HCT116 (cell line): ENCODE measurements at regions not wholly inside any gene's neighbourhood (a gene's known extent, or its start where the extent isn't known, plus 50 kb on each side); places are given as distances from the start of the nearest gene placed in this dataset.

Experiments used
- ATAC-seq: fragments of 200-7000 bp; cut with Tn5 transposase; 2 replicates; pipeline ENCODE4 v1.9.1; 2020; ENCODE audit warnings: mild to moderate bottlenecking, moderate library complexity
- BruUV-seq: library from RNA; stranded (reverse); fragments of 400-500 nt; replicated peaks from 2 replicates; lab custom pipeline; 2021; lab: Mats Ljungman, UMichigan
- CTCF ChIA-PET: fragments of 300-600 bp; sonication (Branson Sonifier 250); formaldehyde crosslinking; loops from one replicate; lab custom pipeline; 2021; ENCODE audit warnings: antibody characterized with exemption; lab: Charles Lee
- POLR2A ChIA-PET: fragments of 300-600, 350-600 bp; sonication (Branson Sonifier 250); formaldehyde crosslinking; loops from one replicate; lab custom pipeline; 2021; ENCODE audit warnings: antibody characterized with exemption; lab: Charles Lee
- RAD21 ChIA-PET, 2 experiments: fragments of 300-600 bp; sonication (Branson Sonifier 250); formaldehyde crosslinking; loops; one replicate each; lab custom pipeline; 2023; ENCODE audit warnings: low total read pairs in 2 of 2; ENCODE audit not compliant: uncharacterized antibody in 2 of 2, unreplicated experiment in 2 of 2, low non-redundant PET in 1 of 2; lab: Charles Lee
- DNase-seq: peaks from one replicate; pipeline ENCODE4 v3.0.0-alpha.2; 2010; ENCODE audit warnings: low read depth, low spot score
- H2AFZ ChIP-seq: fragments of 200-600 bp; shearing (Covaris generic), sonication (generic); 2 replicates; pipeline ENCODE4 v1.6.1; 2017; ENCODE audit warnings: low read depth, mixed run types, mixed read lengths, antibody characterized with exemption, low read length; ENCODE audit not compliant: poor library complexity, severe bottlenecking
- H3K27ac ChIP-seq: 2 replicates; pipeline ENCODE4 v1.5.1; 2012; ENCODE audit warnings: low read depth, low read length
- H3K27me3 ChIP-seq: fragments of 200-600 bp; sonication (generic); 2 replicates; pipeline ENCODE4 v1.6.1; 2016; ENCODE audit warnings: mixed run types, low read length, mixed read lengths; ENCODE audit not compliant: insufficient read depth
- H3K36me3 ChIP-seq, 2 experiments: fragments of 200-500 bp in 1 of 2; fragments of 200-600 bp in 1 of 2; sonication (Bioruptor generic) in 1 of 2; sonication (generic) in 1 of 2; 2 replicates each; pipeline versions ENCODE4 v1.5.1 to v1.6.1; 2014 to 2016; ENCODE audit warnings: low read length in 2 of 2, inconsistent platforms in 1 of 2, mixed read lengths in 1 of 2, mixed run types in 1 of 2; ENCODE audit not compliant: insufficient read depth in 2 of 2, control insufficient read depth in 1 of 2
- H3K4me1 ChIP-seq, 2 experiments: fragments of 200-600 bp in 1 of 2; sonication (generic) in 1 of 2; 2 replicates each; pipeline versions ENCODE4 v1.5.1 to v1.6.1; 2012 to 2017; ENCODE audit warnings: low read length in 2 of 2, inconsistent platforms in 1 of 2, mild to moderate bottlenecking in 1 of 2, mixed read lengths in 1 of 2, mixed run types in 1 of 2, moderate library complexity in 1 of 2; ENCODE audit not compliant: insufficient read depth in 2 of 2, control insufficient read depth in 1 of 2
- H3K4me2 ChIP-seq: fragments of 200-600 bp; sonication (generic); 2 replicates; pipeline ENCODE4 v1.6.1; 2017; ENCODE audit warnings: mixed run types, low read length, mixed read lengths
- H3K4me3 ChIP-seq, 2 experiments: fragments of 200-600 bp in 1 of 2; sonication (generic) in 1 of 2; replicated peaks in 1 of 2; 2 replicates each; pipeline ENCODE4 v1.5.1; 2011 to 2016; ENCODE audit warnings: low read length in 2 of 2, control low read depth in 1 of 2, low read depth in 1 of 2, mild to moderate bottlenecking in 1 of 2, mixed read lengths in 1 of 2, mixed run types in 1 of 2
- H3K79me2 ChIP-seq: fragments of 200-600 bp; sonication (generic); 2 replicates; pipeline ENCODE4 v1.6.1; 2017; ENCODE audit warnings: mild to moderate bottlenecking, mixed run types, low read length, moderate library complexity, mixed read lengths; ENCODE audit not compliant: insufficient read depth
- H3K9ac ChIP-seq: fragments of 200-600 bp; sonication (generic); 2 replicates; pipeline ENCODE4 v1.6.1; 2016; ENCODE audit warnings: low read length, mixed read lengths
- H3K9me2 ChIP-seq: fragments of 200-600 bp; sonication (generic), shearing (Covaris generic); 2 replicates; pipeline ENCODE4 v1.6.1; 2017; ENCODE audit warnings: mixed run types, mild to moderate bottlenecking, moderate library complexity; ENCODE audit not compliant: insufficient read depth
- H3K9me3 ChIP-seq, 2 experiments: fragments of 200-500 bp in 1 of 2; fragments of 200-600 bp in 1 of 2; sonication (Bioruptor generic) in 1 of 2; sonication (generic) in 1 of 2; 2 replicates each; pipeline ENCODE4 v1.6.1; 2014 to 2017; ENCODE audit warnings: low read length in 2 of 2, mixed read lengths in 2 of 2, inconsistent platforms in 1 of 2, low read depth in 1 of 2, mild to moderate bottlenecking in 1 of 2, mixed run types in 1 of 2, moderate library complexity in 1 of 2; ENCODE audit not compliant: control insufficient read depth in 1 of 2, insufficient read depth in 1 of 2
- H4K20me1 ChIP-seq: fragments of 200-600 bp; sonication (generic), shearing (Covaris generic); 2 replicates; pipeline ENCODE4 v1.6.1; 2017; ENCODE audit warnings: mixed run types, mild to moderate bottlenecking, moderate library complexity; ENCODE audit not compliant: insufficient read depth
- CEBPB ChIP-seq: IDR thresholded peaks from 2 replicates; pipeline ENCODE4 v1.6.1; 2012; ENCODE audit warnings: low read depth
- CTCF ChIP-seq, 3 experiments: fragments of 200-600 bp in 1 of 3; sonication (generic) in 1 of 3; IDR thresholded peaks in 2 of 3; conservative IDR thresholded peaks in 1 of 3; 2 replicates each; pipeline ENCODE4 v1.5.1; 2012 to 2017; ENCODE audit warnings: low read depth in 2 of 3, low read length in 2 of 3, antibody characterized with exemption in 1 of 3, borderline replicate concordance in 1 of 3, control low read depth in 1 of 3, mild to moderate bottlenecking in 1 of 3, mixed read lengths in 1 of 3, mixed run types in 1 of 3, moderate library complexity in 1 of 3; ENCODE audit not compliant: insufficient read depth in 1 of 3
- POLR2A ChIP-seq: IDR thresholded peaks from 2 replicates; pipeline ENCODE4 v1.7.0; 2011; ENCODE audit warnings: borderline replicate concordance; ENCODE audit not compliant: insufficient read depth, insufficient read length; ENCODE audit errors: extremely low read depth
- POLR2AphosphoS5 ChIP-seq: IDR thresholded peaks from 2 replicates; pipeline ENCODE4 v1.6.1; 2011; ENCODE audit warnings: mild to moderate bottlenecking, low read depth, low read length, moderate library complexity
- RAD21 ChIP-seq: IDR thresholded peaks from 2 replicates; pipeline ENCODE4 v1.6.1; 2012; ENCODE audit warnings: low read depth, mild to moderate bottlenecking
- ZNF274 ChIP-seq: fragments of 200-500 bp; sonication (Bioruptor generic); IDR thresholded peaks from 2 replicates; pipeline ENCODE4 v1.6.1; 2014; ENCODE audit warnings: mild to moderate bottlenecking, low read depth, low read length, inconsistent platforms
- intact Hi-C: fragments of 100-400 bp; cut with micrococcal nuclease; formaldehyde crosslinking; loops from 2 replicates; pipeline ENCODE4 v1.10.0; 2022
- TF ChIP-seq, protein P1 (sequence below): IDR thresholded peaks from 2 replicates; pipeline ENCODE4 v1.6.1; 2012

- TF ChIP-seq RAD21 (peak; percentile 25; the same call in 1 of the 2 replicates), CTCF (IDR thresholded peaks at IDR 0.05 in 2 of 3, conservative IDR thresholded peaks at IDR 0.05 in 1 of 3; ENCODE audit: borderline replicate concordance in 1 of 3, insufficient read depth in 1 of 3, low read depth in 2 of 3, low read length in 2 of 3) (peak in 2 of 3 experiments; percentile 28 to 33; a peak in 4 of 6 replicates), POLR2A (no peak)
- TF ChIP-seq, all 23 proteins: peak for 2
- ChIA-PET CTCF (no interaction called here), POLR2A (no interaction called here), RAD21 (no interaction called here)
- ATAC-seq (peak; percentile 57; the same call in 1 of the 2 replicates), DNase-seq (no peak)
- no peaks in the 10 kb centered on the region for H3K9me2 ChIP-seq
- no peak overlapping the region for H3K27ac ChIP-seq
- intact Hi-C loops, result no loop called here
- no peak overlapping the region for H3K4me3 ChIP-seq
- H3K36me3 ChIP-seq, result no peaks in the 10 kb centered on the region
- H3K4me2 ChIP-seq, result no peak overlapping the region
- BruUV-seq, result no TSS peak
- no peaks in the 10 kb centered on the region for H3K9me3 ChIP-seq
- no peaks in the 10 kb centered on the region for H3K4me1 ChIP-seq
- no peak overlapping the region for H3K9ac ChIP-seq
- H2AFZ ChIP-seq, result no peak overlapping the region
- H4K20me1 ChIP-seq, result no peaks in the 10 kb centered on the region
- H3K27me3 ChIP-seq, result no peaks in the 10 kb centered on the region
- no peaks in the 10 kb centered on the region for H3K79me2 ChIP-seq
Measured at GRCh38 chr4:126396703-126397102, 1081.9 kb downstream of the FAT4 start.

GRCh38 chr4:126404549-126404948, 1089.8 kb downstream of the FAT4 start:
- no peak for ATAC-seq
- POLR2A ChIA-PET, result no interaction called here
- H3K27me3 ChIP-seq, result no peaks in the 10 kb centered on the region
- TF ChIP-seq CEBPB, result no peak
- TF ChIP-seq, protein P1, sequence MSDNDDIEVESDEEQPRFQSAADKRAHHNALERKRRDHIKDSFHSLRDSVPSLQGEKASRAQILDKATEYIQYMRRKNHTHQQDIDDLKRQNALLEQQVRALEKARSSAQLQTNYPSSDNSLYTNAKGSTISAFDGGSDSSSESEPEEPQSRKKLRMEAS, result no peak
- TF ChIP-seq CTCF (IDR thresholded peaks at IDR 0.05 in 2 of 3, conservative IDR thresholded peaks at IDR 0.05 in 1 of 3; ENCODE audit: borderline replicate concordance in 1 of 3, insufficient read depth in 1 of 3, low read depth in 2 of 3, low read length in 2 of 3), result no peak
- TF ChIP-seq POLR2AphosphoS5, result no peak
- no peak for TF ChIP-seq ZNF274
- no peak overlapping the region for H2AFZ ChIP-seq
- no peaks in the 10 kb centered on the region for H3K36me3 ChIP-seq
- no peaks in the 10 kb centered on the region for H3K4me1 ChIP-seq
- RAD21 ChIA-PET, result no interaction called here
- no peak overlapping the region for H3K9ac ChIP-seq
- no peaks in the 10 kb centered on the region for H4K20me1 ChIP-seq
- no peak for DNase-seq
- no TSS peak for BruUV-seq
- intact Hi-C loops, result no loop called here
- no peaks in the 10 kb centered on the region for H3K9me2 ChIP-seq
- H3K4me2 ChIP-seq, result no peak overlapping the region
- H3K27ac ChIP-seq, result no peak overlapping the region
- H3K4me3 ChIP-seq, result no peak overlapping the region
- CTCF ChIA-PET, result no interaction called here
- H3K9me3 ChIP-seq, result no peaks in the 10 kb centered on the region
- H3K79me2 ChIP-seq, result no peaks in the 10 kb centered on the region
